ENCODE measurements at regions not wholly inside any gene's neighbourhood (a gene's known extent, or its start where the extent isn't known, plus 50 kb on each side); places are given as distances from the start of the nearest gene placed in this dataset.

DNA sequence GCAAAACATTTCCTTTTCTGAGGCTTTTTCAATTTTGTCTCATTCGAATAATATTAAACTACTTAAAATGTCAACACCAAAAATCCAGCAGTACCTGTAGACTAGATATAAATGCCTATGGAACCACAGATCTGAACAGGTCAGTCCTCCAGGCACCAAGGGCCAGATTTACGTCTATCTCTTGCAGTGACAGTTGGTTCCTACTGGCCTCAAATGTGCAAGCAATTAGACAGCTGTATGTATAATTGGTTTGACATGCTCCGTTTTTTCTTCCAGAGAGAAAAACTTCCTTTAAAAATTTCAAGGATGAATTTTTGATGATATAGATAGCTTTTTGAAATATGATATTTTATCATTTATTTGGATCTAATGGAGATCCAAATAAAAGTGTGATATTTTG, 443.8 kb upstream of the POU3F3 start:
- no peak overlapping the region for H3K4me3 ChIP-seq (replicated peaks; ENCODE audit: low read depth, low read length)
- TF ChIP-seq, protein P1, sequence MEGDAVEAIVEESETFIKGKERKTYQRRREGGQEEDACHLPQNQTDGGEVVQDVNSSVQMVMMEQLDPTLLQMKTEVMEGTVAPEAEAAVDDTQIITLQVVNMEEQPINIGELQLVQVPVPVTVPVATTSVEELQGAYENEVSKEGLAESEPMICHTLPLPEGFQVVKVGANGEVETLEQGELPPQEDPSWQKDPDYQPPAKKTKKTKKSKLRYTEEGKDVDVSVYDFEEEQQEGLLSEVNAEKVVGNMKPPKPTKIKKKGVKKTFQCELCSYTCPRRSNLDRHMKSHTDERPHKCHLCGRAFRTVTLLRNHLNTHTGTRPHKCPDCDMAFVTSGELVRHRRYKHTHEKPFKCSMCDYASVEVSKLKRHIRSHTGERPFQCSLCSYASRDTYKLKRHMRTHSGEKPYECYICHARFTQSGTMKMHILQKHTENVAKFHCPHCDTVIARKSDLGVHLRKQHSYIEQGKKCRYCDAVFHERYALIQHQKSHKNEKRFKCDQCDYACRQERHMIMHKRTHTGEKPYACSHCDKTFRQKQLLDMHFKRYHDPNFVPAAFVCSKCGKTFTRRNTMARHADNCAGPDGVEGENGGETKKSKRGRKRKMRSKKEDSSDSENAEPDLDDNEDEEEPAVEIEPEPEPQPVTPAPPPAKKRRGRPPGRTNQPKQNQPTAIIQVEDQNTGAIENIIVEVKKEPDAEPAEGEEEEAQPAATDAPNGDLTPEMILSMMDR (IDR thresholded peaks at IDR 0.05; ENCODE audit: low read depth, low read length, missing control alignments) = no peak
- no peak for DNase-seq (ENCODE audit: extremely low read depth, low read depth)

DNA sequence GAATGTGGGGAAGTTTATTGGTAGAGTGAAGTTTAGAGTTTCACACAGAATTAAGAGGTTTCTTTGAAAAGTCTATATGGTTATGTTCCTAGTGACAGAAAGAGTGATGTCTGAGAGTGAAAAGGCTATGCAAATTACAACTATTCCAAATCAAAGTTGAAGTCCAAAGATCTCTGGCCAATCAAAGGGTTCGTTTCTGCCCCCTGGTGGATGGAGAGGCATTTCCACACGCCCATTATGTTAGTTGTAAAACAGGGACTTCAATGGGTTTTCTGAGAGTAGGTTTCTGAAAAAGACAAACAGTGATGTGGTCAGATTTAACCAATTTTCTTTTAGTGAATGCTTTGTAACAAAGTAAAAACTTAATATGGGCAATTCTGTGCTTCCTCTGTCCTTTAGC, 441.5 kb upstream of the POU3F3 start:
- H3K4me3 ChIP-seq (replicated peaks; ENCODE audit: low read depth, low read length) = no peak overlapping the region
- no peak for DNase-seq (ENCODE audit: extremely low read depth, low read depth)
- TF ChIP-seq, protein P1 (IDR thresholded peaks at IDR 0.05; ENCODE audit: low read depth, low read length, missing control alignments) = no peak

DNA sequence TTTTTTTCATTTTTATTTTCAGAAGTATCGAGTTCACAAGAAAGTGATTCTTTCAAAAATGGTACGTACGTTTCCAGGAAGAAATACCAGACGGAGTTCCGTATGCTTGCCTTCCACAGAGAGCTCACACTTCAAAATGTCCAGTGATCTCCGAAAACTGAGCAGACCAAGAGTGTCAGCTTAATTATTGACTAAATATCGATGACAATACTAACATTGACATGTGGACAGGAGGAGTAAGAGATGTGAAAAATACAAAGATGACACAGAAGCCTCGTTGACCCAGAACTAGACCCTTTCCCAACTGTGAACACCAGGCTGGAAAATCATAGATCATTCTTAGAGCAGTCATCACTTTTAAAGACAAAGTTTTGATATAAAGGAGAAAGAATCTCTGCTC, 440.0 kb upstream of the POU3F3 start:
- no peak overlapping the region for H3K4me3 ChIP-seq (replicated peaks; ENCODE audit: low read depth, low read length)
- TF ChIP-seq, protein P1 (IDR thresholded peaks at IDR 0.05; ENCODE audit: low read depth, low read length, missing control alignments) = no peak
- DNase-seq (ENCODE audit: extremely low read depth, low read depth) = no peak

DNA sequence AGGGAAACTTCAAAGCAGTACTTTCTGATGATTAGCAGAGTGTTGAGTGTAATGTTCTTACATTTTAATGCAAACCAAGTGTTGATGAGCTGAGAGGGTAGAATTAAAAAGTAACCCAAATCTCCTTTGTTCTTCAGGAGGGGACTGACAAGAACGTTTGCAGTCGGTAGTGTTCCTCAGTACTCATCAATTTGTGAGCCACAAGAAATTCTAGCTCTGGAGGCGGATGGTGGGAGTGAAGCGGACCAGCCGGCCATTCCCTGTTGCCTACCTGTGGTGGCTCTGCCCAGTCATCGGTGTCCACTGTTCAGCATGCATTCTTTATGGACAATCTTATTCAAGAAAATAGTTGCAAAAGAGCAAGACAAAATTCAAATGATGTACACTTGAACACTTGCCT, 438.6 kb upstream of the POU3F3 start:
- H3K4me3 ChIP-seq (replicated peaks; ENCODE audit: low read depth, low read length) = no peak overlapping the region
- no peak for DNase-seq (ENCODE audit: extremely low read depth, low read depth)
- TF ChIP-seq, protein P1 (IDR thresholded peaks at IDR 0.05; ENCODE audit: low read depth, low read length, missing control alignments) = no peak

DNA sequence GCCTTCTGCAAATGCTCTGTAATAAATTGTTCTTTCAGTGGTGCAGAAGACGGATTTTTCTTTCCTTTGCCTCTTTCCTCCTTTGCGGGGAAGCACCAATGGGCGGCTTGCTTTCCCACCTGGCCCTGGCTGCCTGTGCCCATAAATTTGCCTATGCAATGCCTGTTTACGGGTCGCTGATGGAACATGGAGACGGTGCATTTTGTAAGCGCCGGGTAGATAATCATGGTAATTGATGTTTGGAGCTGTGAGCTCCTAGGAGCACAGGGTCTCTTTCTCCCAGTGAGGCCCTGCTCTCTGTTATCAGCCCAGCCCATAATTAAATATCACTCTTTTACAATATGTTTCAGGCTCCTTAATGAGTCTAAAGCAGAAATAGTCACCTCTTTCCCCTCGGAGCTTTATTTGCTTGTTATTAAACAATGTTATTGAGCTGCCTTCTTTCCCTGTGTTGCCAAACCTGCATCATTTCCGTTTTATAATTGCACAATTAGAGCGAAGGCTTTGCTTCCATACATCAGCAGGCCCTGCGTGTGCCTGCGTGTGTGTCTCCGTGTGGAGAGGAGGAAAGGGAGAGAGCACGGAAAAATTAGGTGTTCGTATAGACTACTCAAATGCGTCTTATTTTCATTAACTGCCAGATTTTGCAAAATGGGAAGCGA, 437.4 kb upstream of the POU3F3 start:
- DNase-seq (ENCODE audit: extremely low read depth, low read depth) = no peak
- H3K4me3 ChIP-seq (replicated peaks; ENCODE audit: low read depth, low read length) = no peak overlapping the region
- TF ChIP-seq, protein P1 (IDR thresholded peaks at IDR 0.05; ENCODE audit: low read depth, low read length, missing control alignments) = no peak

DNA sequence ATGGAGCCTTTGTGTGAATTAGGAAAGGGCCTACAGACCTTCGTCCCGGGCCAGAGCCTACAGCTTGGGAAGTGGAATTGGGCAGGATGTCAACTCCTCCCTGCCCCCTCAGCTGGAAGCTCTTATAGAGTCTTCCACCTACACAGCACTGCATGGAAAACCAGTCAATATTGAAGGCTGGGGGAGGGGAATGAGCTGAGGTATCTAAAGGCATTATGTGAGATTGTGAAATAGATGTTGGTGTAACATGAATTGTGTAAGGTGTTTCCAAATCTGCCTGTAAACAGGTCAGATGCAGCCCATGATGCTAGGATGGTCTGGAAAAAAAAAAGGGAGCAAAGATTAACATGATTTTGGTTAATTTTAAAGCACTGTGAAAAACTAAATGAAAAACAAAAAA, 433.5 kb upstream of the POU3F3 start:
- no peak overlapping the region for H3K4me3 ChIP-seq (replicated peaks; ENCODE audit: low read depth, low read length)
- no peak for DNase-seq (ENCODE audit: extremely low read depth, low read depth)
- TF ChIP-seq, protein P1 (IDR thresholded peaks at IDR 0.05; ENCODE audit: low read depth, low read length, missing control alignments) = no peak

DNA sequence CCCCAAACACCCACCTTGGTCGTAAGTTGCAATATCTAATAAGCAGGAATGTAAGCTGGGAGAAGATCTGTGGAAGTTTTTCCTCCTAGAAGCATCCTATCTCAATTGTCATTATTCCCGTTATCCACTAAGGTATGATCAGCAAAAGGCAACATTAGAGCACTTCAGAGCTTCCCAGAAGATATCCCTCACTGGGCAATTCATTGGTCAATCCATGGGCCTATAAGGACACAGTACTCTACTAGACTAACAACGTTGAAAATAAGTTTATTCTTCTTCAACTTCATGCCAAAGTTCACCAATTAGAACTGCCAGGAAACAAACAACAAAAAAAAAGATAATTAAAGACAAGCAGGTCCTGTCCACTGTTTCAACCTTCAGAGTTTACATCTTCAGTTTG, 433.0 kb upstream of the POU3F3 start:
- H3K4me3 ChIP-seq (replicated peaks; ENCODE audit: low read depth, low read length) = no peak overlapping the region
- no peak for DNase-seq (ENCODE audit: extremely low read depth, low read depth)

More for the DNA sequence above, 433.0 kb upstream of the POU3F3 start:
- TF ChIP-seq, protein P1 (IDR thresholded peaks at IDR 0.05; ENCODE audit: low read depth, low read length, missing control alignments) = no peak

Data from HFF-Myc (cell line).